DND-41 (cell line): ENCODE measurements at regions not wholly inside any gene's neighbourhood (a gene's known extent, or its start where the extent isn't known, plus 50 kb on each side); places are given as distances from the start of the nearest gene placed in this dataset.

Source experiments
- CTCF ChIP-seq: IDR thresholded peaks from 2 replicates; pipeline ENCODE4 v1.5.1; 2012; ENCODE audit warnings: borderline replicate concordance, low read length, moderate library complexity, mild to moderate bottlenecking; ENCODE audit not compliant: poor library complexity, severe bottlenecking; ENCODE audit errors: extremely low read depth
- EZH2 ChIP-seq: IDR thresholded peaks from 3 replicates; pipeline ENCODE4 v1.6.1; 2012; ENCODE audit warnings: borderline replicate concordance, low read depth, mild to moderate bottlenecking, moderate library complexity, low read length, inconsistent platforms; ENCODE audit not compliant: severe bottlenecking

GRCh38 chr7:39888171-39888853 is 61.7 kb upstream of the CDK13 start:
- TF ChIP-seq EZH2 (no peak), CTCF (no peak)
